ENCODE measurements at regions not wholly inside any gene's neighbourhood (a gene's known extent, or its start where the extent isn't known, plus 50 kb on each side); places are given as distances from the start of the nearest gene placed in this dataset.

DNA sequence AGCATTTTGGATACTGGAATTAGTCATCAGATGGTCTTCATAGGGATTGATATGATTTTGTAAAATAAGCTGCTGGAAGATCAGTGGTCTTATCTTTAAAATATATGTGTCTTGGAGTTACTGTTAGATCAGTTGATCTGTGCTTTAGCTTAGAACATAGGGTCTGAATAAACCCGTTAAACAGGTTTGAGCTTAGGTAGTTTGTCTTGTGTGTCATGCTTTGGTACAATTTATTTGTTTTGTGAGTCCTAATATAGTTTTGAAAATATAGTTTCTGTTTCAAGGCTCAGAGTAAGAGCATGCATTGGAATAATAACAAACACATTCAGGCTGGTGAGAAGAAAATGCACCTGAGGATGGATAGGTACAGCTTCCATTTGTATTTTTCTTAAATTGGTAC, 505.0 kb downstream of the SLC16A7 start:
- Histone ChIP-seq H3K9me3 (ENCODE audit: insufficient read depth, low read depth, low read length) (no peaks in the 10 kb centered on the region; the same call in 1 of the 2 replicates), H3F3A (ENCODE audit: low read depth) (no peaks in the 10 kb centered on the region), H3K9me2 (replicated peaks; ENCODE audit: low read depth, low read length) (no peaks in the 10 kb centered on the region), H3K79me2 (ENCODE audit: insufficient read depth, low read length) (no peaks in the 10 kb centered on the region), H3K36me3 (ENCODE audit: insufficient read depth, low read length) (no peaks in the 10 kb centered on the region), H4K20me1 (ENCODE audit: insufficient read depth, low read length, poor library complexity, severe bottlenecking) (no peaks in the 10 kb centered on the region), H3K4me1 (ENCODE audit: insufficient read depth, low read length, poor library complexity, severe bottlenecking) (peaks cover 5% of the 10 kb centered on the region), H3K27me3 (ENCODE audit: insufficient read depth, low read length, poor library complexity, severe bottlenecking) (no peaks in the 10 kb centered on the region), H3K4me2 (ENCODE audit: low read depth, low read length, poor library complexity, severe bottlenecking) (no peak overlapping the region), H3K9ac (ENCODE audit: low read depth, low read length, poor library complexity, severe bottlenecking) (no peak overlapping the region), H2AFZ (ENCODE audit: low read length) (no peak overlapping the region), H3K4me3 (ENCODE audit: low read length, poor library complexity, severe bottlenecking) (no peak overlapping the region)
- TF ChIP-seq EZH2phosphoT487 (IDR thresholded peaks at IDR 0.05; ENCODE audit: borderline replicate concordance), result no peak
- TF ChIP-seq, protein P1, sequence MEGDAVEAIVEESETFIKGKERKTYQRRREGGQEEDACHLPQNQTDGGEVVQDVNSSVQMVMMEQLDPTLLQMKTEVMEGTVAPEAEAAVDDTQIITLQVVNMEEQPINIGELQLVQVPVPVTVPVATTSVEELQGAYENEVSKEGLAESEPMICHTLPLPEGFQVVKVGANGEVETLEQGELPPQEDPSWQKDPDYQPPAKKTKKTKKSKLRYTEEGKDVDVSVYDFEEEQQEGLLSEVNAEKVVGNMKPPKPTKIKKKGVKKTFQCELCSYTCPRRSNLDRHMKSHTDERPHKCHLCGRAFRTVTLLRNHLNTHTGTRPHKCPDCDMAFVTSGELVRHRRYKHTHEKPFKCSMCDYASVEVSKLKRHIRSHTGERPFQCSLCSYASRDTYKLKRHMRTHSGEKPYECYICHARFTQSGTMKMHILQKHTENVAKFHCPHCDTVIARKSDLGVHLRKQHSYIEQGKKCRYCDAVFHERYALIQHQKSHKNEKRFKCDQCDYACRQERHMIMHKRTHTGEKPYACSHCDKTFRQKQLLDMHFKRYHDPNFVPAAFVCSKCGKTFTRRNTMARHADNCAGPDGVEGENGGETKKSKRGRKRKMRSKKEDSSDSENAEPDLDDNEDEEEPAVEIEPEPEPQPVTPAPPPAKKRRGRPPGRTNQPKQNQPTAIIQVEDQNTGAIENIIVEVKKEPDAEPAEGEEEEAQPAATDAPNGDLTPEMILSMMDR (conservative IDR thresholded peaks at IDR 0.05; ENCODE audit: low read length), result no peak

GRCh38 chr12:60101715-60102114, 505.9 kb downstream of the SLC16A7 start:
- no peaks in the 10 kb centered on the region for H3K27me3 ChIP-seq (ENCODE audit: insufficient read depth, low read length, poor library complexity, severe bottlenecking)
- no peak overlapping the region for H3K4me3 ChIP-seq (ENCODE audit: low read length, poor library complexity, severe bottlenecking)
- H3K9ac ChIP-seq (ENCODE audit: low read depth, low read length, poor library complexity, severe bottlenecking), result no peak overlapping the region
- peak overlapping the region; percentile 39 for H2AFZ ChIP-seq (ENCODE audit: low read length)
- H3K36me3 ChIP-seq (ENCODE audit: insufficient read depth, low read length), result no peaks in the 10 kb centered on the region
- peaks cover 5% of the 10 kb centered on the region for H3K4me1 ChIP-seq (ENCODE audit: insufficient read depth, low read length, poor library complexity, severe bottlenecking)
- no peaks in the 10 kb centered on the region; the same call in 1 of the 2 replicates for H3K9me3 ChIP-seq (ENCODE audit: insufficient read depth, low read depth, low read length)
- H4K20me1 ChIP-seq (ENCODE audit: insufficient read depth, low read length, poor library complexity, severe bottlenecking), result no peaks in the 10 kb centered on the region
- no peaks in the 10 kb centered on the region for H3F3A ChIP-seq (ENCODE audit: low read depth)
- H3K79me2 ChIP-seq (ENCODE audit: insufficient read depth, low read length), result no peaks in the 10 kb centered on the region
- no peak for TF ChIP-seq EZH2phosphoT487 (IDR thresholded peaks at IDR 0.05; ENCODE audit: borderline replicate concordance)
- TF ChIP-seq, protein P1 (conservative IDR thresholded peaks at IDR 0.05; ENCODE audit: low read length), result no peak
- H3K4me2 ChIP-seq (ENCODE audit: low read depth, low read length, poor library complexity, severe bottlenecking), result no peak overlapping the region
- no peaks in the 10 kb centered on the region for H3K9me2 ChIP-seq (replicated peaks; ENCODE audit: low read depth, low read length)

GRCh38 chr12:60106214-60106613, 510.4 kb downstream of the SLC16A7 start:
- TF ChIP-seq EZH2phosphoT487 (IDR thresholded peaks at IDR 0.05; ENCODE audit: borderline replicate concordance), result no peak
- TF ChIP-seq, protein P1 (conservative IDR thresholded peaks at IDR 0.05; ENCODE audit: low read length), result peak; percentile 65
- no peak overlapping the region for H3K4me3 ChIP-seq (ENCODE audit: low read length, poor library complexity, severe bottlenecking)
- H3K9me2 ChIP-seq (replicated peaks; ENCODE audit: low read depth, low read length), result no peaks in the 10 kb centered on the region
- H3K36me3 ChIP-seq (ENCODE audit: insufficient read depth, low read length), result no peaks in the 10 kb centered on the region
- H3K9ac ChIP-seq (ENCODE audit: low read depth, low read length, poor library complexity, severe bottlenecking), result no peak overlapping the region
- H3F3A ChIP-seq (ENCODE audit: low read depth), result no peaks in the 10 kb centered on the region
- no peaks in the 10 kb centered on the region for H3K9me3 ChIP-seq (ENCODE audit: insufficient read depth, low read depth, low read length)
- no peak overlapping the region for H3K4me2 ChIP-seq (ENCODE audit: low read depth, low read length, poor library complexity, severe bottlenecking)
- H4K20me1 ChIP-seq (ENCODE audit: insufficient read depth, low read length, poor library complexity, severe bottlenecking), result no peaks in the 10 kb centered on the region
- H3K79me2 ChIP-seq (ENCODE audit: insufficient read depth, low read length), result no peaks in the 10 kb centered on the region
- H3K27me3 ChIP-seq (ENCODE audit: insufficient read depth, low read length, poor library complexity, severe bottlenecking), result no peaks in the 10 kb centered on the region
- H2AFZ ChIP-seq (ENCODE audit: low read length), result no peak overlapping the region
- no peaks in the 10 kb centered on the region for H3K4me1 ChIP-seq (ENCODE audit: insufficient read depth, low read length, poor library complexity, severe bottlenecking)

Data from Loucy (cell line).